GM19035 (cell line): ENCODE measurements at regions not wholly inside any gene's neighbourhood (a gene's known extent, or its start where the extent isn't known, plus 50 kb on each side); places are given as distances from the start of the nearest gene placed in this dataset.
"Not testable (repeated sequence)": the region's sequence is repeated elsewhere in the genome, so short reads cannot be mapped to it uniquely, and the experiment has no call there.

Experiments used
- ATAC-seq: cut with Tn5 transposase; IDR thresholded peaks from one replicate; pipeline ENCODE4 v1.9.1; 2021; ENCODE audit not compliant: unreplicated experiment

DNA sequence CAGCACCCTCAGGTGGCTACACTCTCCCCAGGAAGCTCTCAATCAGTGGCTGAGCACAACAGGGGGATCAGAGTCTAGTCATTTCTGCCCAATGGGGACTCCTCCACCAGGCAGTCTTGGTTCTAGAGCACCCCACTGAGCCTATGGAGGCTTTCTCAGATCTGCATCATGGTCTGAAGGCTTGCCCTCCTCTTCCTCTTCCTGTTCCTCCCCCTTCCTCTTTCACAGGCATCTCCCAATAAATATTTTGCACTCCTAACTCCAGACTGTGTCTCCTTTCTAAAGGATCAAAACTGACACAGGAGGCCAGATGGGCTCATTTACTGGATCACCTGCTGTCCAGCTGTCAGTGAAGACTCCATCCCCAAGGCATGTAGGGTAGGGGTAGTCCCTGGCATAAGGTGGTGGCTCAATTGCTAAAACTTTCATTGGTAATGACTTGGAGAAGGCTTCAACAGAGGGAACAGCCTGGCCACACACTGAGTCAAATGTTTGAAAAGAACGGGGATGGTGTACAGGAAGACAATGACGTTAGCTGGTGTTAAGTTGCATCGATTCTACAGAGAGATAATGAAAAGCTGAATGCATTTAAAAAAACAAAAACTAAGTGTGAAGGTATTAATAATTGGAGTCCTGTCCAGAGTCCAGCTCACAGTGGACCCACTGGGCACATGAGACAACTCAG, 84.2 kb upstream of the SLC2A1 start:
- no peak for ATAC-seq

- ATAC-seq: no peak
These were observed 83.5 kb upstream of the SLC2A1 start for GRCh38 chr1:43042127-43042526.

GRCh38 chr1:43041591-43041990, 82.9 kb upstream of the SLC2A1 start:
- no peak for ATAC-seq

DNA sequence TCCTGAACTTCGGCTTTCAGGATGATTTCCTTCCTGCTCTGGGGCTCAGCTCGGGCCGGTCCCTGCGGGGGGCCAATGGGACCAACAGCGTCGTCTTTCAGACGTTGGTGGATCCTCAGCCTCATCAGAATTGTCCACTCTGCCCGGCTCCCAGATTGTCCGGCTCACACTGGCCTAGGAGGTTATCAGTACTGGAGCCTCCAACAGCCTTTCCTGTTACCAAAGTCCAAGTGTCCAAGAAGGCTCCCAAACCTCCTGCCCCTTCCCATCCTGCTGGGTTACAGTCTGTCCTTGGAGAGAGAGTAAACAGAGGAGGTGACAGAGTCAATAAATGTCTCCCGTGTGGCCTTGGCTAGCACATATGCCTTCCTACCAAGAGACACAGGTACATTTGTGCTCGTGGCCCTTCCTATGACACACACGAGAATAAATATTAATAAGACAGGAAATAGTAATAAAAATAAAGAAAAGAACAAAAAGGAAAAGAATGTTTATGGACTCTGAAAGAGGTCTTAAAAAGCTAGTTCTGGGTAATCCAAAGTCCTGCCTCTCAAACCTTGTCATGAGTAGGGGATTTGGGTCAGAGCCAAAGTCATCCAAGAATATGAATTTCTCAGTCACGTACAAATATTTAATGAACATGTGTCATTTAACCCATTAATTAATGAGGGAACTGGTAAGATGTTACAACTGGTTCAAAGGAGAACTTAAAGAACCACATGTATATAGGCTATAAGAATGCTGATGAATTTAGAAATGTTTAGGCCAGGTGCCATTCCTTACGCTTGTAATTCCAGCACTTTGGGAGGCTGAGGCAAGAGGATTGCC, 80.8 kb upstream of the SLC2A1 start:
- ATAC-seq: no peak

GRCh38 chr1:43038232-43038935, 79.7 kb upstream of the SLC2A1 start:
- ATAC-seq: no peak

- ATAC-seq: no peak
These were observed 78.8 kb upstream of the SLC2A1 start for GRCh38 chr1:43037466-43037865.

DNA sequence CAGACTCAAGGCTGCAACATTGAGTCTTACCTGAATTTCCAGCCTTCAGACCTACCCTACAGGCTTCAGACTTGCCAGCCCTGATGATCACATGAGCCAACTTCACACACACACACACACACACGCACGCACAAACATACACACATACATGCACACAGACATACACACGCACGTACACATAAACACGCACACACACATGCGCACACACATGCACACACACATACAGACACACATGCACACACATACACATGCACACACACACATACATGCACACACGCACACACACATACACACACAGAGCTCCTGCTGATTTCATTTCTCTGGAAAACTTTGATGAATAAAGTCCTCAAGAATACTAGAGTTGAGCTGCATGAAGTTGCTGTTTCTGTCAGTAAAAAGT, 78.3 kb upstream of the SLC2A1 start:
- no peak for ATAC-seq

DNA sequence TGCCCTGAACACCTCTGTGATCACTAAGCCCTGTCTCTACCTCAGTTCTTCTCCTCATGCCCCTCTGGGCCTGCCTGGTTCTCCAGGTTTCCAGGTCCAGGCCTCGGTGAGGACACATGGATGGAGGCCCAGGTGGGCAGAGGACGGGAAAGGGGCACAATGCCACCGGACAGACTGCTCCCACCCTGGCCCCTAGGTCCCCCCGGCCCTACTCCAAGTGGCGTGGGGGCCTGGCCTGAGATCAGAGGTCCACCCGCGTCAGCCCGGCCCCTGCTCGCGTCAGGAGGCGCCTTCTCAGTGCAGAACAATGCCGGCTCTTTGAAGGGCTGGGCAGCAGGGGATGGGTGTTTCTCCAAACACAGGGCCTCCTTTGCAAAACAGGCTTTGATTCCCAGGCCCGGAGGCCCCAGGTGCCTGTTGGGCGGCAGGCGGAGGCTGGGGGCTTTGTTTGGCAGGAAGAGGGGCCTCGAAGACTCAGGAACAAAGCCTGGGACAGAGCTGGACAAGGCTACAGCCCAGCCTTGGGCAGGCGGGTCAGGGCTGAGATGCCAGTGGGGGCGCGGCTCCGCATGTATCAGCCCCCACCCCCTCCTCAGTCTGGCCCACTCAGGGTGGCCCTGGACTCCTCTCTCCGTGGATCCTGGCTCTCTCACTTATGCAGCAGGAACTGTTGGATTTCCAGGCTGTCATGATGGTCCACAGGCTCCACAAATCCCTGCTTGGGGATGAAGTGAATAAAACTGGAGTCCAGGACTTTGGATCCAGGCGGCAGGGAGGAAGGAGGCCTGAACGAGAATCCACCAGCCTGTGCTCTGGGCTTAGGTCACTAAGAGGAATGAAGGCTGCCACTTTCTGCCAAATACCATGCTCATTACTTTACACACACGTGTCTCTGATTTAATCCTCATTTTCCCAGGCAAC, 77.4 kb upstream of the SLC2A1 start:
- no peak for ATAC-seq

GRCh38 chr1:43034778-43035177, 76.1 kb upstream of the SLC2A1 start:
- ATAC-seq: no peak

DNA sequence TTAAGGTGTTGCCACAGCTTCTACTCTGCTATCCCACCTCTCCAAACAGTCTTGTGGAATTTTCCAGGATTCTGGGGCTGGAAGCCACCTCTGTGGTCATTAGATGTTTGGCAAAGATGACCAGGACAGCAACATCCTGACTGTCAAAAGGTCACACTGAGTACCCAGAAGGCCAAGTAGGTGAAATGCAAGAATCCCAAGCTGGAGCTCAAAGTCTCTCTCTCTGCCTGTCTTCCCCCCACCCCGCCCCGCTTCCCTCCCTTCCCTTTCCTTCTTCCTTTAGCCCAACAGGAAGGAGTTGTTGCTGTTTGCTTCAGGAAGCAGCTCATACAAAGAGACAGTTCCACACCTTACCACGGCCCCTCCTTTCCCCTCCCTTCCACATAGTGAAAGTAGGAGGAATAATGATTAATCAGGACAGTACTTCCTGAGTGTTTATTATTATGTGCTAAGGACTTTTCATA, 75.6 kb upstream of the SLC2A1 start:
- ATAC-seq: no peak

- ATAC-seq: no peak
These were observed 72.9 kb upstream of the SLC2A1 start for GRCh38 chr1:43031316-43032203.

DNA sequence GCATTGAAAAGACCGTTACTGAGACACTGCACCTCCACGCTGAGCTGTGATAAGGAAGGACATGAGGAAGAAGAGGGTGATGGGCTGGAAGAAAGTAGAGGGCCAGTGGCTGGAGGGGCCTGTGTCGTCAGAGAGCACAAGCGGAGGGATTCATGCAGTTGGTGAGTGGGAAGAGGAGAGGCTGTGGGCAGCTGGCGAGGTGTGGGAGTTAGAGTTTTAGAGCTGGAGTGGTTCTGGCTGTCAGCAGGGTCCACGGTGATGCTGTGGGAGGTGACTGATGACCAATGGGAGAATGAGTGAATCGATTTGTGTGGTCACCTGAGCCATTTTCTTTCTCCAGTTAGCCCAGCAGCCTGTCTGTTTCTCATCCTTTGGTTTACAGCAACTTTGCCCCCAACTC, 66.2 kb upstream of the SLC2A1 start:
- no peak for ATAC-seq

- no peak for ATAC-seq
These were observed 63.1 kb upstream of the SLC2A1 start for GRCh38 chr1:43021547-43022474.

DNA sequence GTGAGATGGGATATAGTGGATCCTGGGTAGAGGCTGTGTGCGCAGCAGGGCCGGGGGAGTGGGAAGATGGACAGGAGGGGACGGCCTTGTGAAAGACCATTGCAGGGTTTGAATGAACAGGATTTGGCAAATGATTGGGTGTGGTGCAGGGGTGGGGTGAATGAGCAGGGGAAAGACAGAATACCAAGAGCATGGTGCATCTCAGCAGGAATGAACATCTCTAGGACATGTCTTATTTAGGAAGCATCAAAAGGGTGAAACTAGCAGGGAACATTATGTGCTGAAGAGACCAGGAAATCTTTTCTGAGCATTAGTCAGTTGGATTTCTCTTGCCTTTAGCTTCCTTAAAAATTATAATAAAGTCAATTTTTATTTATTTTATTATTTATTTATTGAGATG, 60.6 kb upstream of the SLC2A1 start:
- no peak for ATAC-seq

DNA sequence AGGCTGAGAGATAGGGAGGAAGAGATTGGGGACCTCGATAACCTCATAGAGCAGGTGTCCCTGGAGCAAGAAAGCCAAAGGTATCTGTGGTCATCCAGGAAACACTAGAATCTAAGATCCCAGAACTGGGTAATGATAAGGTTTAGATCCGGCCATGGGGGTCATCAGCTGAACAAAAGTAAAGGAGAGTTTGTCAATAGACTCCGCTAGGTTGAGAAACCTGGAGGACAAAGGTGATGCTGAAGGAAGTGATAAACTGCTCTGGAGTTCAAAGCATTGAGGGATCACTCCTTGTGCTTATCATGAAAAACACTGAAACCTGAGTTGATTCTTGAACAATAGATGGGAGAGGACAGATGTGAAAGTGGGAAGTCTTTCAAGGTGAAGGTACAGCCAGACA, 59.5 kb upstream of the SLC2A1 start:
- no peak for ATAC-seq

DNA sequence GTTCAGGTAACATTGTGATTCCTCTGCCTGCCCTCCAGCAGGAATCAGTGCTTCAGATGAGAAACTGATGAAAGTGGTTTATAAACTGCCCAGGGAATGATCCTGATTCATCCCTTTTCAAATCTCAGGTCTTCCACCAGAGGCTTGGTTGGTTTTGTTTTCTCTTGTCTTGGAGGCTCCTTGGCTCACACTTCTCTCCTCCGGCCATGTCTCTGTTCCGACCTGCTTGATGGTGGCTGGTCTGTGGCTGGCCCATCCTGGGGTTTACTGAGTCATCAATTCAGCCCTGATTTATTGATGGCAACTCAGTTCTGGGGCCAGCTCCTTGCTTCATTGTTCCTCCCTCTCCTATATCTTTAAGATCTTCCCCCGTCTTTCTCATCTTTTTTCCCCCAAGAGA, 56.6 kb upstream of the SLC2A1 start:
- no peak for ATAC-seq

DNA sequence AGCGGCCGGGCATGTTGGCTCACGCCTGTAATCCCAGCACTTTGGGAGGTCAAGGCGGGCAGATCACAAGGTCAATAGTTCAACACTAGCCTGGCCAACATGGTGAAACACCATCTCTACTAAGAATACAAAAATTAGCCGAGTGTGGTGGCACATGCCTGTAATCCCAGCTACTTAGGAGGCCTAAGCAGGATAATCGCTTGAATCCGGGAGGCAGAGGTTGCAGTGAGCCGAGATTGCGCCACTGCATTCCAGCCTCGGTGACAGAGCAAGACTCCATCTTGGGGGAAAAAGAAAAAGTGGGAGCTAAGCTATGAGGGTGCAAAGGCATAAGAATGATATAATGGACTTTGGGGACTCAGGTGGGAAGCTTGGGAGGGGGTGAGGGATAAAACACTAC, 55.9 kb upstream of the SLC2A1 start:
- not testable (repeated sequence) for ATAC-seq

GRCh38 chr1:43011020-43011419, 52.4 kb upstream of the SLC2A1 start:
- no peak for ATAC-seq

DNA sequence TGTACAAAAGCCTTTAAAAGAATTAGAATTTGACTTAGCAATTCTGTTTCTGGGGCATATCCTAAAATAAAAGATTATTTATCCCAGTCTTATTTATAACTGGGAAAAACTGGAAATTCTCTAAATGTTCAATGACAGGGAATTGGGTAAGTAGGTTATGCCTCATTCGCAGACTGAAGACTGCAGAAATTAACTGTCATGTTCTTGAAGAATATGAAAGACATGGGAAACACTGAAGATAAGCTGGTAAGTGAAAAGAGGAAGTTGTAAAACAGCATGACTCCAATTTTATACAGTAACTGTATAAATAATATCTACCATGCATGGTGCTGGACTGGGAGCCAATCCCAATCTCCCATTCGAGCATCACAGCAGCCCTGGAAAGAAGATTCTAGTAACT, 50.6 kb upstream of the SLC2A1 start:
- ATAC-seq: no peak
